PFSK-1 (cell line): ENCODE measurements at regions not wholly inside any gene's neighbourhood (a gene's known extent, or its start where the extent isn't known, plus 50 kb on each side); places are given as distances from the start of the nearest gene placed in this dataset.

ENCODE experiments used
- POLR2AphosphoS5 ChIP-seq: IDR thresholded peaks from 2 replicates; pipeline ENCODE4 v1.6.1; 2012; ENCODE audit warnings: low read depth, mild to moderate bottlenecking, control low read depth, low read length, moderate library complexity
- REST ChIP-seq, 2 experiments: IDR thresholded peaks; 2 replicates each; pipeline versions ENCODE4 v1.6.1 to v1.8.0; 2011 to 2012; ENCODE audit warnings: low read depth in 2 of 2, low read length in 2 of 2, control low read depth in 1 of 2, inconsistent platforms in 1 of 2, mild to moderate bottlenecking in 1 of 2, moderate library complexity in 1 of 2; ENCODE audit not compliant: insufficient read depth in 1 of 2
- TAF1 ChIP-seq: IDR thresholded peaks from 2 replicates; pipeline ENCODE4 v1.6.1; 2012; ENCODE audit warnings: low read length, control low read depth, borderline replicate concordance; ENCODE audit not compliant: insufficient read depth

GRCh38 chr5:135719428-135720063, 114.9 kb upstream of the SLC25A48 start:
- TF ChIP-seq REST (IDR thresholded peaks at IDR 0.05; ENCODE audit: insufficient read depth in 1 of 2, low read depth in 2 of 2, low read length in 2 of 2) (no peak), POLR2AphosphoS5 (no peak), TAF1 (no peak)
